ENCODE measurements at regions not wholly inside any gene's neighbourhood (a gene's known extent, or its start where the extent isn't known, plus 50 kb on each side); places are given as distances from the start of the nearest gene placed in this dataset.
"Not testable (repeated sequence)": the region's sequence is repeated elsewhere in the genome, so short reads cannot be mapped to it uniquely, and the experiment has no call there.

GRCh38 chr13:24997367-24997967 lies 98.5 kb upstream of the PABPC3 start:
- peak; percentile 40 for DNase-seq

GRCh38 chr13:24998433-24998832 lies 97.5 kb upstream of the PABPC3 start:
- DNase-seq = no peak

- no peak for DNase-seq
Measured at GRCh38 chr13:25001476-25002206, 94.3 kb upstream of the PABPC3 start.

GRCh38 chr13:25002311-25002710 lies 93.6 kb upstream of the PABPC3 start:
- not testable (repeated sequence) for DNase-seq

- DNase-seq = not testable (repeated sequence)
Measured at GRCh38 chr13:25004489-25004888, 91.4 kb upstream of the PABPC3 start.

GRCh38 chr13:25005050-25005497 lies 90.9 kb upstream of the PABPC3 start:
- not testable (repeated sequence) for DNase-seq

- DNase-seq = not testable (repeated sequence)
Measured at GRCh38 chr13:25007389-25007788, 88.5 kb upstream of the PABPC3 start.

GRCh38 chr13:25014398-25014973 lies 81.5 kb upstream of the PABPC3 start:
- DNase-seq = not testable (repeated sequence)

GRCh38 chr13:25017176-25017575 lies 78.8 kb upstream of the PABPC3 start:
- not testable (repeated sequence) for DNase-seq

GRCh38 chr13:25017808-25018728 lies 77.9 kb upstream of the PABPC3 start:
- DNase-seq = peak; percentile 5

GRCh38 chr13:25018729-25019115 lies 77.2 kb upstream of the PABPC3 start:
- DNase-seq = no peak

GRCh38 chr13:25019741-25020140 lies 76.2 kb upstream of the PABPC3 start:
- not testable (repeated sequence) for DNase-seq

GRCh38 chr13:25024175-25024574 lies 71.8 kb upstream of the PABPC3 start:
- DNase-seq = no peak

GRCh38 chr13:25032160-25032559 lies 63.8 kb upstream of the PABPC3 start:
- DNase-seq = no peak

GRCh38 chr13:25034173-25034572 lies 61.8 kb upstream of the PABPC3 start:
- no peak for DNase-seq

- peak; percentile 10 for DNase-seq
Measured at GRCh38 chr13:25037057-25037813, 58.7 kb upstream of the PABPC3 start.

- DNase-seq = no peak
Measured at GRCh38 chr13:25042151-25042865, 53.6 kb upstream of the PABPC3 start.

GRCh38 chr13:25044071-25044470 lies 51.9 kb upstream of the PABPC3 start:
- DNase-seq = no peak

Data from NCI-H1694 (cell line).